Spinal cord (tissue), 9 donors: ENCODE measurements at regions not wholly inside any gene's neighbourhood (a gene's known extent, or its start where the extent isn't known, plus 50 kb on each side); places are given as distances from the start of the nearest gene placed in this dataset.

Experiments used
- DNase-seq, 6 donors: peaks; one replicate each; pipeline versions ENCODE4 v3.0.0 to v3.0.0-alpha.2; 2013 to 2015; ENCODE audit warnings: low spot score in 6 of 6, low read depth in 4 of 6
- H3K27ac ChIP-seq: one replicate; pipeline ENCODE4 v1.5.1; 2013; ENCODE audit warnings: low read depth, low read length, control low read depth
- H3K27me3 ChIP-seq: one replicate; pipeline ENCODE4 v1.6.1; 2013; ENCODE audit warnings: low read length; ENCODE audit not compliant: control insufficient read depth, insufficient read depth
- H3K36me3 ChIP-seq: one replicate; pipeline ENCODE4 v1.6.1; 2013; ENCODE audit warnings: low read length; ENCODE audit not compliant: control insufficient read depth, insufficient read depth
- H3K4me1 ChIP-seq: one replicate; pipeline ENCODE4 v1.6.1; 2013; ENCODE audit warnings: low read length; ENCODE audit not compliant: control insufficient read depth, insufficient read depth
- H3K4me3 ChIP-seq: one replicate; pipeline ENCODE4 v1.5.1; 2013; ENCODE audit warnings: low read depth, low read length, control low read depth
- H3K9me3 ChIP-seq: one replicate; pipeline ENCODE4 v1.6.1; 2013; ENCODE audit warnings: low read length; ENCODE audit not compliant: control insufficient read depth, insufficient read depth
- WGBS: methylation state at CpG from one replicate; pipeline ENCODE4 v1.1.5; 2013; ENCODE audit warnings: missing lambda C conversion rate; ENCODE audit not compliant: insufficient coverage; 5-methylcytosine and 5-hydroxymethylcytosine counted together
- donor health status: healthy.

DNA sequence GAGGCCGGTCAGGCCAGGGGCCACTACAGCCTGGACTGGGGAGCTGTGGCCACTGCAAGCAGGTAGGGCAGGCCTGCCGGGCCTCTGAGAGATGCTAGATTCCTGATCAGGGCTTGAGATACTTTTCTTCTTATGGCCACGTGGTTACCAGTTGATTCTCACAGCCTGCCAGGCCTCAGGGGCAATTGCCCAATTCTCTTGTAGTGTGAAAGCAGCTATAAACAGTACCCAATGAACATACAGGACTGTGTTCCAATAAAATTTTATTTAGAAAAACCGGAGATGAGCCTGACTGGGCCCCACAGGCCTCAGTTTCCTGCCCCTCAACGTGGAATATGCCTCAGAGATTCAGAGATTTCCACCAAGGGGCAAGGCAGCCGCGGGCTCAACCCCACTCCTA is 475.2 kb downstream of the TCERG1L start:
- no peak for DNase-seq
- WGBS: 87% methylated on average over 7 of the region's 7 CpGs

DNA sequence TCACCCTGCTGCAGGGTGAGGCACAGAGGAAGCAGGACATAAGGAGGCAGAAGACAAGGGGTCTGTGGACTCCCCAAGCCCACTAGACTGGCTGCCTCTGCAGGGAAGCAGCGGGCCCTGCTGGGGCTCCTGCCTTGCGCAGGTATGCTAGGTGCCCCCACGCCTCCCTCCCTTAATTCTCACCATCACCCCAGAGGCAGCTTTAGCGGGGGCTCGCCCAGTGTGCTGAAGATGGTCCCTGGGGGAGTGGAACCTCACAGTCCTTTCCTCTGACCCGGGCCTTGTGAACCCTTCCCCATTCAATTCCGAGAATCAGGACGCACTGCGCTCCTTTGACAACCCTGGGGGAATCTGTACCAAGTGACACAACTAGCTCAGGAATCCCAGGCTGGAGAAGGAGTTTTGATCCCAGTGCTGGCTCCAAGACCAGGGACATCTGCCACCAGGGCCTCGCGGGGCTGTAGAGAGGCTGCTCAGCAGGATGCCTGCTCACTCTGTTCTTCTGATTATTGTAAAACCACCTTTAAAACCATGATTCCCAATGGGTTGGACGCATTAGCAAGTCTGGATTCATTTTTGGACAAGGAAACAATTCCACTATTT is 468.4 kb downstream of the TCERG1L start:
- Histone ChIP-seq H3K4me3 (no peak overlapping the region), H3K27ac (no peak overlapping the region), H3K36me3 (no peaks in the 10 kb centered on the region), H3K9me3 (no peaks in the 10 kb centered on the region), H3K27me3 (no peaks in the 10 kb centered on the region), H3K4me1 (no peaks in the 10 kb centered on the region)
- WGBS: 90% methylated on average over 7 of the region's 12 CpGs
- DNase-seq: no peak

More for the DNA sequence above, 475.2 kb downstream of the TCERG1L start:
- Histone ChIP-seq H3K4me1 (no peaks in the 10 kb centered on the region), H3K9me3 (no peaks in the 10 kb centered on the region), H3K4me3 (no peak overlapping the region), H3K27me3 (no peaks in the 10 kb centered on the region), H3K36me3 (no peaks in the 10 kb centered on the region), H3K27ac (no peak overlapping the region)

DNA sequence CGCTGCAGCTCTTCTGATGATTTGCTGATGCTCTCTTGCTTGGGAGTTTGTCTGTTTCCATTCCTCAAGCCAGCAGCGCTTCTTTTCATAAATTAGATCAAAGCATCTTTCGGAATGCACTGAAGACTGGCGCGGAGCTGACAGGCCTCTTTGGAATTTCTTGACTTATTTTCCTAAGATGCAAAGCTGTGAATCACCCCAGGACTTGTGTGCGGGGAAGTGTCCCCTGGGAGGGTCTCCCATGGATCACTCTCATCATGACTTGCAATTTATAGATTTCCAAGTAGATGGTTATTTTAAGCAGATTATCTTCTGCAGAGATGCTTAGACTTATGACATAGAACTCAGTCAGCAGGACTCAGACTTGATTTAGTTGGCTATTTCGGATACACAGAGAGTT is 467.2 kb downstream of the TCERG1L start:
- Histone ChIP-seq H3K4me3 (no peak overlapping the region), H3K27me3 (no peaks in the 10 kb centered on the region), H3K9me3 (no peaks in the 10 kb centered on the region), H3K27ac (no peak overlapping the region), H3K36me3 (no peaks in the 10 kb centered on the region), H3K4me1 (no peaks in the 10 kb centered on the region)
- peak in 1 of 6 donors; percentile 28 for DNase-seq
- WGBS: 78% methylated on average over 6 of the region's 7 CpGs

DNA sequence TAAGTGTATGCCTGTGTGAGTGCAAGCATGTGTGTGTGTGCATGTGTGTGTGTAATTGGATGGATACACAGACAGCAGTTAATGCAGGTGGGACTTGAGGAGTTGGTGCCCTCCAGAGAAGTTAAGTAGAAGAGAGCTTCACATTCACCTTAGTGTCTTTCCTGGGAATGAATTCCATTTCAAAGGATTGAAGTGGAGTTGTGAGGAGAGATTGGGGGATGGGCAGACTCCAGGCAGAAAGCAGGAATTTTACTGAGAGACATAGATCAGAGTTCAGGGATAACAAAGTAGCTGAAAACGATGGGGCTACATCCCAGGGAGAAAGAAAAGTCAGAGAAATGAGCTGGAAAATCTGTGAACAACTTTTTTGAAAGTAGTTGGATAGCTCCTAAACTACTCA is 464.4 kb downstream of the TCERG1L start:
- H3K36me3 ChIP-seq: no peaks in the 10 kb centered on the region
- 20% methylated on average over 1 of the region's 1 CpG for WGBS
- DNase-seq: no peak
- no peak overlapping the region for H3K4me3 ChIP-seq
- H3K27me3 ChIP-seq: no peaks in the 10 kb centered on the region
- no peaks in the 10 kb centered on the region for H3K4me1 ChIP-seq
- H3K27ac ChIP-seq: no peak overlapping the region
- no peaks in the 10 kb centered on the region for H3K9me3 ChIP-seq

DNA sequence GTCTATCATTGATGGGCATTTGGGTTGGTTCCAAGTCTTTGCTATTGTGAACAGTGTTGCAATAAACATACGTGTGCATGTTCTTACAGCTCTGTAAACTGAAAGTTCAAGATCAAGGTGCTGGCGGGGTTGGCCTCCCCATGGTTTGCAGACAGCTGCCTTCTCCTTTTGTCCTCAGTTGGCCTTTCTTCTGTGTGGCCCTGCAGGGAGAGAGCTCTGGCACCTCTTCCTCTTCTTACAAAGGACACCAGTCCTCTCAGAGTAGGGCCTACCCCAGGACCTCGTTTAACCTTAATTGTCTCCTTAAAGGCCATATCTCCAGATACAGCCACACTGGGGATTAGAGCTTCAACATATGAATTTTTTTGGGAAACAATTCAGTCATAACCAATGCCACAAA is 462.7 kb downstream of the TCERG1L start:
- Histone ChIP-seq H3K9me3 (peaks cover 1% of the 10 kb centered on the region), H3K27me3 (no peaks in the 10 kb centered on the region), H3K4me1 (no peaks in the 10 kb centered on the region), H3K4me3 (no peak overlapping the region), H3K27ac (no peak overlapping the region), H3K36me3 (no peaks in the 10 kb centered on the region)
- no peak for DNase-seq
- WGBS: 93% methylated on average over 3 of the region's 3 CpGs

DNA sequence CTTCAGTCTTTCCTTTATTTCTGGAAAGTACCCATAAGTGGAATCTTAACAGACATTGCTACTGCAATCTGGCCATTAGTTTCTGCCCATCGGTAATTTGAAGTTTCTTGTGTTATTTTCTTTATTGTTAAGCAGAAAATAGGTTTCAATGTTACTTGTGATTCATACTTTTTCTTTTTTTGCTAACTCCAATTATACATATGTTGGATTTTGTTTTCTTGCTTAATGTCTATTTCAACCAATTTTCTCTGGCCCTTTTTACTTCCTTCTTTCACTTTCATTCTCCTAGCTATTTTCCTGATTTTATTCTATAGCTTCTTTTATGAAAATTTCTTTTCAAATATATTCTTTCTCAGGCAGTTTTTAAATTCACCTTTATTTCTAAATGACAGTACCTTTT is 457.4 kb downstream of the TCERG1L start:
- Histone ChIP-seq H3K4me3 (no peak overlapping the region), H3K4me1 (no peaks in the 10 kb centered on the region), H3K36me3 (no peaks in the 10 kb centered on the region), H3K27ac (no peak overlapping the region), H3K9me3 (peaks cover 6% of the 10 kb centered on the region), H3K27me3 (no peaks in the 10 kb centered on the region)
- no peak for DNase-seq
- no CpG with 5 or more reads among the region's 1 CpG for WGBS

DNA sequence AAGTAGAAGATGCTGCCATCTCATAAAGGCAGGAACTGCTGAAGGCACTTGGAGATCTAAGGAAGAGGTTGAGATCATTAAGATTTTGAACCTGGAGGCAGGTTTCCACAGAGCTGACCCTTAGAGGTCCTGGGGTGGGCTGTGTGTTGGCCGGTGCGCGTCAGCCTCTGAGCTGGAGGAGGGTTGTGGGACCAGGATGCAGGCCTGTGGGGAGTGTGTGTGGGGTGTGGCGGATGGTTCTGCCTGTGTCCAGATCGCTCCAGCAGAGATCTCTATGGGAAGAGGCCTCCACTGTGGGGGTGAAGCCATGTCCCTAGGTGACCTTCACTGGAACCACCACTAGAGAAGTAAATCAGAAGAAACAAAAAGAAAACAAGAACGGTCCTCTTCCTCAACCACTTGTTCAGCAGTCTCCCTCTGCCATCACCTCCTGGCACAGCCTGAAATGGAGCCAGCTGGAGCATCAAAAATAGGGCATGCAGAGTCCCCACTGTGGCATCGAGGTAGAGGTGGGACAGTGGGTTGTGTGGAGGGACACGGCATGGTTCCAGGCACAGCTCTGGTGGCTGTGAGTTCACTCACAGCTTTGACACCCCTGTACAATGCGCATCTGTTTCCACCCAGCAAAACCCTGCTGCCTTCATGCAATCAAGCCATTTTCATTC is 453.8 kb downstream of the TCERG1L start:
- H3K4me3 ChIP-seq: no peak overlapping the region
- no peaks in the 10 kb centered on the region for H3K27me3 ChIP-seq
- no peak for DNase-seq
- no peaks in the 10 kb centered on the region for H3K36me3 ChIP-seq
- WGBS: 83% methylated on average over 6 of the region's 9 CpGs
- peaks cover 5% of the 10 kb centered on the region for H3K9me3 ChIP-seq
- H3K4me1 ChIP-seq: no peaks in the 10 kb centered on the region
- no peak overlapping the region for H3K27ac ChIP-seq

DNA sequence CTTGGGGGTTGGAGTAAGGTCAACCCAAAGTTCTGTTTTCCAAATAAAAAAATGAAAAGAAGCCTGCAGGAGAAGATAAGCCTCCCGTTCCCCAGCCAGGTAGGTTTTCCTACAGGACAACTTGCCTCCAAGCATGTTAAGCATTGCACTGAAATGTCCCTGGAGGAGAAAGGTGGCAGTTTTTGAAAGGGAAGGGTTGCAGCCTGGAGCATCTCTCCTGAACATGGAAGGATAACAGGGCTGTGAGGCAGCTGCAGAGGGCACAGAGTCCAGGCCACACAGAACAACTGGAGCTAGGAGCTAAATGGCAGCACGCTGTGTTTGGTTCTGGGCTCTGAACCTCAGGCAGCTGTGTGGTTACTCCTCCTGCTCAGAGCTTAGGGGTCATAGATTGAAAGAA is 452.9 kb downstream of the TCERG1L start:
- Histone ChIP-seq H3K27ac (no peak overlapping the region), H3K4me1 (no peaks in the 10 kb centered on the region), H3K9me3 (peaks cover 5% of the 10 kb centered on the region), H3K4me3 (no peak overlapping the region), H3K36me3 (no peaks in the 10 kb centered on the region), H3K27me3 (no peaks in the 10 kb centered on the region)
- 100% methylated on average over 2 of the region's 2 CpGs for WGBS
- no peak for DNase-seq

DNA sequence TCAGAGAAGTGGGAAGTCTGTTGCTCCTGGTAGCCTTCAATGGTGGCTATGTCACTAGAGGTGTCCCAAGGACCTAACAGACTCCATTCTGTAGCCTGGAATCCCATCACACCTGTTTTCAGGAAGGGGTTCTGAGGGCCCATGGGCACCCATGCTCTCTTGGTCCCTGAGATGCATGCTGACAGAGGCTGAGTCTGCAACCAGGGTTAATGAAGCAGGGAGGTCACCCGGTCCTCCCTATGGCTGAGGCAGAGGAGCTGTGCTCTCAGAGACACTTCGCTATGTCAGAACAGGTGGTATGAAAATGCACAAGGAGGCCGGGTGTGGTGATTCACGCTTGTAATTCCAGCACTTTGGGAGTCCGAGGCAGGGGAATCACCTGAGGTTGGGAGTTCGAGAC is 452.1 kb downstream of the TCERG1L start:
- Histone ChIP-seq H3K27ac (no peak overlapping the region), H3K9me3 (peaks cover 5% of the 10 kb centered on the region), H3K4me3 (no peak overlapping the region), H3K4me1 (no peaks in the 10 kb centered on the region), H3K27me3 (no peaks in the 10 kb centered on the region), H3K36me3 (no peaks in the 10 kb centered on the region)
- WGBS: 98% methylated on average over 5 of the region's 6 CpGs
- DNase-seq: no peak

DNA sequence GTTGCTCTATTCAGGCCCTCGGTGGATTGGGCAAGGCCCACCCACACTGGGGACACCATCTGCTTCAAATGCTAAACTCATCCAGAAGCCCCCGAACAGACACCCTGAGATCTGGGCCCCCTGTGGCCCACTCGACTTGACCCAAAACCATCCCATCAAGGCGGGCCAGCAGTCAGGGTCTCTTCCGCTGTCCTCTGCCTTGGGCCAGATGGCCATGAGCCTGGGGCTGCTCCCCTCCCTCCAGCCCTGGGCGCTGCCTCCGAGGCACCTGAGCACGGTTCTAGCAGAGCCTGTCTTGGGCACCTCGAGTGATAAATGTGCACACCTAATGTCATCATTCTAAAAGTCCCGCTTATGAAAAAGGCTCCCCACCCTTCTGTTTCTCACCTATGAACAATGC is 449.4 kb downstream of the TCERG1L start:
- Histone ChIP-seq H3K4me3 (no peak overlapping the region), H3K4me1 (peaks cover 6% of the 10 kb centered on the region), H3K27ac (no peak overlapping the region), H3K36me3 (no peaks in the 10 kb centered on the region), H3K9me3 (no peaks in the 10 kb centered on the region), H3K27me3 (no peaks in the 10 kb centered on the region)
- no peak for DNase-seq
- 91% methylated on average over 8 of the region's 10 CpGs for WGBS
